DND-41 (cell line): ENCODE measurements at regions not wholly inside any gene's neighbourhood (a gene's known extent, or its start where the extent isn't known, plus 50 kb on each side); places are given as distances from the start of the nearest gene placed in this dataset.

ENCODE experiments used
- CTCF ChIP-seq: IDR thresholded peaks from 2 replicates; pipeline ENCODE4 v1.5.1; 2012; ENCODE audit warnings: borderline replicate concordance, low read length, moderate library complexity, mild to moderate bottlenecking; ENCODE audit not compliant: poor library complexity, severe bottlenecking; ENCODE audit errors: extremely low read depth
- EZH2 ChIP-seq: IDR thresholded peaks from 3 replicates; pipeline ENCODE4 v1.6.1; 2012; ENCODE audit warnings: borderline replicate concordance, low read depth, mild to moderate bottlenecking, moderate library complexity, low read length, inconsistent platforms; ENCODE audit not compliant: severe bottlenecking

- TF ChIP-seq CTCF (no peak), EZH2 (no peak)
Observed at GRCh38 chr5:98471458-98471857, 302.0 kb upstream of the RGMB start.
